Transverse colon (tissue), 3 donors: ENCODE measurements at regions not wholly inside any gene's neighbourhood (a gene's known extent, or its start where the extent isn't known, plus 50 kb on each side); places are given as distances from the start of the nearest gene placed in this dataset.

Source experiments
- EP300 ChIP-seq: sonication (generic); formaldehyde crosslinking; IDR thresholded peaks from one replicate; pipeline ENCODE4 v1.6.1; 2017; ENCODE audit warnings: antibody characterized with exemption, low read depth
- POLR2A ChIP-seq: fragments of 450-650 bp; IDR thresholded peaks from one replicate; pipeline ENCODE4 v1.6.1; 2016; ENCODE audit warnings: antibody characterized with exemption, mild to moderate bottlenecking, moderate library complexity
- POLR2AphosphoS5 ChIP-seq, 3 donors: sonication (generic); formaldehyde crosslinking; IDR thresholded peaks; one replicate each; pipeline ENCODE4 v1.6.1; 2016; ENCODE audit warnings: antibody characterized with exemption in 3 of 3

DNA sequence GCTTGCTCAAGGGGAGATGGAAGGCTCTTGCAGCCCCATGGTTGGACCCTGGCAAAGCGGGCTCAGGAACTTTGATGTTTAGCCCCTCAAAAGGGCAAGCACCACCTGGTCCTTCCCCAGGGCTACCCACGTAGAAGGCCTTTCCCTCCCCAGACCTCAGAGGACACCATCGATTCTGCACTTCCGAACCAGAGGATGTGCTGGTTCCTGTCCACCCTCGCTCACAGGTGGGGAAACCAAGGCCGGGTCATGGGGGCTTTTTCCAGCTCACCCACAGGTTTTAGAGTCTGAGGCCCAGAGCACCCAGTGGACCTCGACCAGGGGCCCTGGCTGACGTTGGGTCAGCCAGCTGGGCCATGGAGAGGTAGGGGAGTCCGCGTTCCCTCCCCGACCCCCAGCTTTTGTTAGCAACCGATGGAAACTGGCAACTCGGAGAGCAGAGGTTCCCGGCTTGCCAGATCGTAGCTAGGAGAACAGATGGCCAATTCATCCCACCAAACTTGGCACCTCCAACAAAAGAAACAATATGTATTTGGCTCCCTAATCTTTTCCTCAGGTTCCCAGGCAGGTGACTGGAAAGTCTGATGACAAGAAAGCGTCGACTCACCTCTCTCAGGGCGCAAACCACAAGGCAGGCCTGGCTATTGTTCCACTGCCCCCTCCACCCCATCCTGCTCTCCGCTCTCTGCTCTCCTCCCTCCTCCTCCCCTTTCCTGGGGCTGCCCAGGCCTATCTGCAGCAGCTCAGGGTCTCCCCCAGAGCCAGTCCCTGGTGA is 167.6 kb upstream of the SMIM23 start:
- TF ChIP-seq EP300 (no peak), POLR2AphosphoS5 (IDR thresholded peaks at IDR 0.05) (no peak), POLR2A (no peak)
